ENCODE measurements at regions not wholly inside any gene's neighbourhood (a gene's known extent, or its start where the extent isn't known, plus 50 kb on each side); places are given as distances from the start of the nearest gene placed in this dataset.
"Not testable (repeated sequence)": the region's sequence is repeated elsewhere in the genome, so short reads cannot be mapped to it uniquely, and the experiment has no call there.

DNA sequence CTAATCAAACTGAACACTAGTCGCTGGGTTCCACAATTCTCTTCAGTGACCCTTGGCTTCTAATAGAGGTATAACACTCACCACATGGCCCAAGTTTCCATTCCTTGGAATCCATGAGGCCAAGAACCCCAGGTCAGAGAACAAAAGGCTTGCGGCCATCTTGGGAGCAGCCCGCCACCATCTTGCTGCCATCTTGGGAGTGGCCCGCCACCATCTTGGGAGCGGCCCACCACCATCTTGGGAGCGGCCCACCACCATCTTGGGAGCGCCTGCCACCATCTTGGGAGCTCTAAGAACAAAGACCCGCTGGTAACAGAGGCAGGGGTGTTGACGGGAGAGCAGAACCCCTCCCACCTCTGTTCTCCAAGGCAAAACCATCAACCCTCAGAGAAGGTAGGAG lies 493.4 kb downstream of the MATN1 start:
- DNase-seq, result no peak

GRCh38 chr1:30229557-30229956 lies 493.8 kb downstream of the MATN1 start:
- DNase-seq, result no peak

- no peak for DNase-seq
Observed at GRCh38 chr1:30226648-30227047, 496.7 kb downstream of the MATN1 start.

DNA sequence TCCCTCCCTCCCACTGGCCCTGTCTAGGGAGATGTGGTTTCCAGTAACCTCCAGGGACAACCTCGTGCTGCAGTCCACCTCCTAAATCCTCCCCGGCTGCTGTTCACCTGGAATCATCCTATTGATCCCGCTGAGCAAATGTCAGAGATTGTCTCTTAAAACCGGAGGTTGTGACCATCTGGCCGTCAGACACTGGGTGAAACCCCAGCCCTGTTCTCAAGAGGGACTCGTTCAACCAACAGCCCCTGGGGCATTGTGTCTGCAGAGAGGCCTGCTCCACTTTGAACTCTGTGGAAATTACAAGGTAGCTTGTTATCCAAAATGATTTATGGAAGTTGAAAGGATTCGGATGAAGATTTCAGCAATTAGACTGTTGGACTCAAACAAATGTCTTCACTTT lies 498.0 kb downstream of the MATN1 start:
- no peak for DNase-seq

GRCh38 chr1:30219675-30220074 lies 503.7 kb downstream of the MATN1 start:
- no peak for DNase-seq

DNA sequence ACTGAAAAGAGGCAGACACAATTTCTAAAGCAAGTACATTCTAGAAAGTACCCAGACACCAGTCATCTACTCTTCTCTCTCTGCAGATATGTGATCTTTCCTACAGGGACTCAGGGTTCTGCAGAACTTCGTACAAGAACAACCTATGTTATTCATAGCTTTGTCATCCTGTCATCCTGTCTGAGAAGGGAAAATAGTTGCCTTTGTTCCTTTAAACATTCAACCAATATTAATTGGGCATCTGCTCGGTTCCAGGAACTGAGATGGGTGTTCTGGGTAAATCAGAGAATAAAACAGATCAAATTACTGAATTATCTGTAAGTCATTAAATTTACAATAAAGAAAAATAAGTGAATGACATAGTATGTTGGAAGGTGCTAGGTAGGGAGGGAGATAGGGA lies 504.9 kb downstream of the MATN1 start:
- no peak for DNase-seq

- DNase-seq, result no peak
Observed at GRCh38 chr1:30216602-30217001, 506.8 kb downstream of the MATN1 start.

GRCh38 chr1:30213936-30214335 lies 509.4 kb downstream of the MATN1 start:
- no peak for DNase-seq

DNA sequence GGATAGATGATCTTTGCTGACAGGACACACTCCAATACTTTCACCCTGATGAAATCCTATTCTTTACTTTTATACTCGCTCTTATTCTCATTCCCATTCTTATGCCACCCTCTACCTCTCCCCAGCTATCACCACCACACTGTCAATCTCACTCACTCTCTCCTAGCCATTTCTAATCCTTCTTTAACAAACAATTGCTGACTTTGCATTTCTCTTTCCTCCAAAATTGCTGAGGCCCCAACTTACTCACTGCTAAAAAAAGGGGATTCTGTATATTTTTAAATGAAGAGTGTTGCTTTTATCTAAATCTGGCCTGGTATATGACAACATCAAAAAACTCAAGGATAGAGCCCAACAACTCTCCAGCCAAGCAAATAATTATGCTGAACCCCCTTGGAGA lies 515.4 kb downstream of the MATN1 start:
- not testable (repeated sequence) for DNase-seq

GRCh38 chr1:30206631-30207030 lies 516.8 kb downstream of the MATN1 start:
- not testable (repeated sequence) for DNase-seq

DNA sequence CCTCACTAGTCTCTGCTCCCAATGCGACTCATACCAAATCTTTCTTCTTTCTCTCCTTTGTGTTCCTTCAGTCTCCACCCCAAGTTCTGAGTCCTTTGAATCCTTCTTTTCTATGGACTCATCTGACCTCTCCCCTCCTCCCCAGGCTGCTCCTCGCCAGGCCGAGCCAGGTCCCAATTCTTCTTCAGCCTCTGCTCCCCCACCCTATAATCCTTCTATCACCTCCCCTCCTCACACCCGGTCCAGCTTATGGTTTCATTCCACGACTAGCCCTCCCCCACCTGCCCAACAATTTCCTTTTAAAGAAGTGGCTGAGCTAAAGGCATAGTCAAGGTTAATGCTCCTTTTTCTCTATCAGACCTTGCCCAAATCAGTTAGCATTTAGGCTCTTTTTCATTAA lies 518.5 kb downstream of the MATN1 start:
- DNase-seq, result not testable (repeated sequence)

DNA sequence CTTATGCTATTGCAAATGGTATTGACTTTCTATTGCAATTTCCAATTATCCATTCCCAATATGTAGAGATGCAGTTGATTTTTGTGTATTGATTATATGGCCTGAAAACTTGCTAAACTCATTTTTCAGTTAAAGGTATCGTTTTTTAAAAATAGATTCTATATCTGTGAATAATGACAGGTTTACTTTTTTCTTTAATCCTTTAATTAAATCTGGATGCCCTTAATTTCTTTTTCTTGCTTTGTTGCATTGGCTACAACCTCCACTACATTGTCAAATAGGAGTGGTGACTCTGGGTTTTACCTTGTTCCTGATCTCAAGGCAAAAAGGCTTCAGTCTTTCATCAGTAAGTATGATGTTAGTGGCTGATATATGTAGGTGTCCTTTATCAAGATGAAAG lies 522.4 kb downstream of the MATN1 start:
- no peak for DNase-seq

GRCh38 chr1:30200161-30200560 lies 523.2 kb downstream of the MATN1 start:
- DNase-seq, result no peak

GRCh38 chr1:30199563-30199962 lies 523.8 kb downstream of the MATN1 start:
- DNase-seq, result no peak

- no peak for DNase-seq
Observed at GRCh38 chr1:30198795-30199403, 524.5 kb downstream of the MATN1 start.

DNA sequence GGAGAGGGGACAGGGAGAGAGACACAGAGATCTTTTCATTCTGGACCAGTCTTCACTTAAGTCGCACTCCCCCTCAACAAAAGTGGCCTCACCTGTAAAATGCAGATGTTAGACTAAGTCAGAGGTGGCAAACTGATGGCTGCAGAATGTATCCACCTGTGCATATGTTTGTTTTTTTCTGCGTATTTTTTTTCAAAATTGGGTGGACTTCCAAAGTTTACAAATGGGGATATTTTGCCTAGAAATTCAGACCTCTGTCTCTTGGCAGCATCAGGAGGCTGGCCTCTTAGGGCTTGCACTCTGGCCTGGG lies 525.0 kb downstream of the MATN1 start:
- no peak for DNase-seq

GRCh38 chr1:30197639-30198450 lies 525.5 kb downstream of the MATN1 start:
- DNase-seq, result no peak

- no peak for DNase-seq
Observed at GRCh38 chr1:30196872-30197638, 526.3 kb downstream of the MATN1 start.

- DNase-seq, result no peak
Observed at GRCh38 chr1:30196457-30196856, 526.9 kb downstream of the MATN1 start.

GRCh38 chr1:30195424-30196134 lies 527.8 kb downstream of the MATN1 start:
- no peak for DNase-seq

DNA sequence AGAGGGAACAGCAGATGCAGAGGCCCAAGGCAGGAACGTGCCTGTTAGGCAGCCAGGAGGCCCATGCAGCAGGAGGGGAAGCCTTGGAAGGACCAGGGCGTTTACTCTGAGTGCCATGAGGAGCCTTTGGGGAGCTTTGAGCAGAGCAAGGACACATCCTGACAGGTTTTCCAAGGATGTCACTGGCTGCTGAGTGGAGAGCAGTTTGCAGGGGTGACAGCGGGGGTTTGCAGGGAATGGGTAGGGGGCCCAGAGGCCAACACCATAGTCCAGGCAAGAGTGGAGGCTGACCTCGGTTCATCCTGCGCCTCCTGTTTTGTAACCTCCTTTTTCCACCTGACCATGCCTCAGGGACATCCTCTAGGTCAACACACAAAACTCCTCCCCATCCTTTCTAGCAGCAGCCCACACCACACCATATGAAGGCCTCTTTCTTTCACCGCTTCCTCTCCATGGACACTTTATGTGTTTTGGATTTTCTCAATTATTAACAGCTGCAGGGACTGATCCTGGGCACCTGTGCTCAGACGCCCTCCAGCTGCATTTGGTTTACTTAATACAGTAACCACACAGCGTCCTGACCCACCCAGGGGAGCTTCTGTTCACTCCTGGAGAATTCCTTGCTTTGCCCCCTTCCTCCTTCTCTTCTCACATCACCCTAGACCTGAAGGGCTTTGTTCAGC lies 528.5 kb downstream of the MATN1 start:
- no peak for DNase-seq

DNA sequence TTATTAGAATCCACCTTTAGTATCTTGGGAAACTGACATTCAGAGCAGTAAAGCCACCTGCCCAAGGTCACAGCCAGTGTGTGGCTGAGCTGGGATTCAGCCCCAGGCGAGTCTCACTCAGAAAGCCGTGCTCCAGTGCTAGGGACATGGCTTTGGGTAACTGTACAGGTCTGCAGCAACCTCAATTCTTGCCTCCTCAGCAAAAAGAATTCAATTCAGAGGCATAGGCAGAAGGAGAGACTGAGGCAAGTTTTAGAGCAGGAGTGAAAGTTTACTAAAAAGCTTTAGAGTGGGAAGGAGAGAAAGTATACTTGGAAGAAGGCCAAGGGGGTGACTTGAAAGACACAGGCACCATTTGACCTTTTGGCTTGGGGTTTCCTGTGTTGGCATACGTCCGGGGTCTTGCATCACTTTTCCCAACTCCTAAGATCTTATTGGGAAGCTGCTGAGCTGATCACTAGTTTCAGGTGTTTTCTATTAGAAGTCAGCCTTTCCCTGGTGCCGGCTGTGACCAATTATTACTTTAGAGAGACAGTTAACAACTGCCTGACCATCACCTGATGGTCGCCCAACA lies 529.3 kb downstream of the MATN1 start:
- DNase-seq, result no peak

Data from hematopoietic multipotent progenitor cell treated with erythropoietin and hydrocortisone succinate and interleukin-3 and kit ligand, for 4 days (in vitro differentiated cells).